ENCODE measurements at regions not wholly inside any gene's neighbourhood (a gene's known extent, or its start where the extent isn't known, plus 50 kb on each side); places are given as distances from the start of the nearest gene placed in this dataset.

DNA sequence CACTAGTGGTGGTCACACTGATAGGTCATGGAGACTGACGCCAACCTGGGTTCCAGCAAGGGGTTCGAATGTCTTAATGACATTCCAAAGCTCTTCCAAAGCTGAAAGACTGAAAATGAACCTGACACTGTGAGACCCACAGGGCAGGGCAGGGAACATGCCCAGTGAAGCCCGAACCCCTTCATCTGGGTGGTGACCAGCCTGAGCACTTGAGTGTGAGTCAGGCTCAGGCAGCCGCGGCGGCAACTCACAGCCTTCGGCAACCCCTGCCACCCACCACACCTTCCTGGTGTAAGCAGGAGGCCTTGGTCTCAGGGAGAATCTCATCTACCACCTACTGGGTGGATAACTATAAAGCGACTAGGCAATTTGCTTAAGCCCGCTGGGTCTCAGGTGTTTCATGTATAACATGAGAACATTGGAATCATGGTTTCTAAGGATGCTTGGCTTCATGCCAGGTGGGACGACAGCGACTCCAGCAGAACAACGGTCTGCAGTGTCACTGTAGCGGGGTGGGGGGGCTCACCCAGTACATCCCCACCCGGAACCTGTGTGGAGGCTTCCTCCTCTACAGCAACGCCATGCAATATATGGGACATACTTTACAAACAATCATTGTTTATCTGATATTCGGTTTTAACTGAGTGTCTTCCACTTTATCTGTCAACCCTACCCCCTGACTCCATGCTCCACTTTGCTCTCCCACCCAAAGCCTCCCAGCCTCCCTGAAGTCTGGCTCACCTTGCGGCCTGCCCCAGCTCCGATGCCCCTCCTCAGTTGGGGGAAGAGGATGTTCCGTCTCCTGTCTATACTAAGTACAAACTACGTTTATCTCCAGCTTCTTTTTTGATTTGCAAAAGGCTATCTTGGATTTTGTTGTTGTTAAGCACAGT is 125.0 kb upstream of the MEF2A start:
- TF ChIP-seq, protein P1, sequence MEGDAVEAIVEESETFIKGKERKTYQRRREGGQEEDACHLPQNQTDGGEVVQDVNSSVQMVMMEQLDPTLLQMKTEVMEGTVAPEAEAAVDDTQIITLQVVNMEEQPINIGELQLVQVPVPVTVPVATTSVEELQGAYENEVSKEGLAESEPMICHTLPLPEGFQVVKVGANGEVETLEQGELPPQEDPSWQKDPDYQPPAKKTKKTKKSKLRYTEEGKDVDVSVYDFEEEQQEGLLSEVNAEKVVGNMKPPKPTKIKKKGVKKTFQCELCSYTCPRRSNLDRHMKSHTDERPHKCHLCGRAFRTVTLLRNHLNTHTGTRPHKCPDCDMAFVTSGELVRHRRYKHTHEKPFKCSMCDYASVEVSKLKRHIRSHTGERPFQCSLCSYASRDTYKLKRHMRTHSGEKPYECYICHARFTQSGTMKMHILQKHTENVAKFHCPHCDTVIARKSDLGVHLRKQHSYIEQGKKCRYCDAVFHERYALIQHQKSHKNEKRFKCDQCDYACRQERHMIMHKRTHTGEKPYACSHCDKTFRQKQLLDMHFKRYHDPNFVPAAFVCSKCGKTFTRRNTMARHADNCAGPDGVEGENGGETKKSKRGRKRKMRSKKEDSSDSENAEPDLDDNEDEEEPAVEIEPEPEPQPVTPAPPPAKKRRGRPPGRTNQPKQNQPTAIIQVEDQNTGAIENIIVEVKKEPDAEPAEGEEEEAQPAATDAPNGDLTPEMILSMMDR (IDR thresholded peaks at IDR 0.05; ENCODE audit: low read depth, low read length, poor library complexity, severe bottlenecking) = no peak
- no peak for TF ChIP-seq EZH2phosphoT487 (IDR thresholded peaks at IDR 0.05; ENCODE audit: borderline replicate concordance, low read length)
